AML-193 (cell line): ENCODE measurements at regions not wholly inside any gene's neighbourhood (a gene's known extent, or its start where the extent isn't known, plus 50 kb on each side); places are given as distances from the start of the nearest gene placed in this dataset.
A peak's percentile ranks its signal among the peaks of the same experiment; 100 is the strongest.
"Not testable (repeated sequence)": the region's sequence is repeated elsewhere in the genome, so short reads cannot be mapped to it uniquely, and the experiment has no call there.

Source experiments
- DNase-seq, 2 experiments: peaks; one replicate each; lab custom pipeline; 2025; lab: John Stamatoyannopoulos, UW

DNA sequence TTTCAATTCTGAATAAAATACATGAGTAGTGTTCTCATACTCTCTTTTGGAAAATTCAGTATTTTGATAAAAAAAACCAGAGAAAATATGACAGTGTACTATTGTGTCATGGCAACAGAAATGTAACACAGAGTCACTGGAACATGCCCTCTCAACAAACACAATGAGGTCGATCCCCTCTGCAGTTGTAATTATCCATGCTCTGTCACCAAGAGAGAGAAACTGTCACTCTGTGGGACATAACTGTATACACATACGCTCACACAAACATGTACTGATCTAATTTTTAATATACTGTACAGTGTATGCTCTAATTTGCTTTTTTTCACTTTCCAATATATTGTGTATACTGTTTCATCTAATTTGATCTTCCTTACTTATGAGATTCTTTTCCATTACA is 1136.8 kb upstream of the TENM3 start:
- DNase-seq = no peak

DNA sequence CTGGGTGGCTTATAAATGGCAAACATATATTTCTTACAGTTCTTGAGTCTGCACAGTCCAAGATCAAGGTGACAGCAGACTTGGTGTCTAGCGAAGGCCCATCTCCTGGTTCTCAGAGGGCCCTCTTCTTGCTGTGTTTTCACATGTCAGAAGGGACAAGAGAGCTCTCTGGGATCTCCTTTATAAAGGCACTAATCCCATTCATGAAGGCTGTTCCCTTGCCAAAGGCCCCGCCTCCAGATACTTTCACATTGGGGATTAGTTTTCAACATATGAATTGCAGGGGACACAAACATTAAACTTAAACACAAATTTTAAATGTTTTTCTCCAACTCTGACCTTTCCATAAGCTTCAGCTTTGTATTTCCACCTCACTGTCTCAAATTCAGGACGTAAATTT is 1135.0 kb upstream of the TENM3 start:
- no peak for DNase-seq

DNA sequence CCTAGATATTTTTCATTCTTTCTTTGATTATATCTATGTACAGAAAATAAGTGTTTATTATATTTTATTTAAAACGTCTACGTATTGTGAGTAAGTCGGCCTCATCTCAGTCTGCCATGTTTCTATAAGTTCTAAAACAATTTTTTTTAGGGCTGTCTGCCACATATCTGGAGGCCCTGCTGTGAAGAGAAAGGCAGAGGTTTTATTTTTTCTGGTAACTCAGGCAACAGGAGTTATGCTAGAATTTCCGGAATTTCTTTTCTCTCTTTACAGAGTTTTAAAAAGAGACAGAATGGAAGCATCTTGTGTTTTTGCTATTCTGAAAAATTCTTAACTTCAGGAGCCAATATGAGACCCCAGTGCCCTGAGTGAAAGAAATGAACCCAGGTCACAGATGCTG is 1124.0 kb upstream of the TENM3 start:
- DNase-seq = no peak

DNA sequence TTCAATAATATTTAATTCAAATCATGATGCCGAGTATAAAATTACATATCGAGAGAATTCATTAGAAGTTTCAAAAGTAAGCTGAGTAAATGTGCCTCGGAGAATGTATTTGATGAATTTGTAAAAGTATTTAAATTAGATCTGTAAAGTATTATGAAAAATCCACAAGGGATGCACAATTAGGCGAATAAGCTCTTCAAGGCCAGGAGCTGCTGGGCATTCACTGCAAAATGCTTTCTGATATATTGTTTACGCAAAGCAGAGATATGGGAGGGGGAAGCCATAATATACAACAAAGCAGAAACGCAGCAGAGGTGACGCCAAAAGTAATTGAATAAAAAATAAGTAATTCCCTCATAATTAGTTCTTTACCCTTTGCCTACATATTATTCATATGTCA is 1121.5 kb upstream of the TENM3 start:
- no peak for DNase-seq

DNA sequence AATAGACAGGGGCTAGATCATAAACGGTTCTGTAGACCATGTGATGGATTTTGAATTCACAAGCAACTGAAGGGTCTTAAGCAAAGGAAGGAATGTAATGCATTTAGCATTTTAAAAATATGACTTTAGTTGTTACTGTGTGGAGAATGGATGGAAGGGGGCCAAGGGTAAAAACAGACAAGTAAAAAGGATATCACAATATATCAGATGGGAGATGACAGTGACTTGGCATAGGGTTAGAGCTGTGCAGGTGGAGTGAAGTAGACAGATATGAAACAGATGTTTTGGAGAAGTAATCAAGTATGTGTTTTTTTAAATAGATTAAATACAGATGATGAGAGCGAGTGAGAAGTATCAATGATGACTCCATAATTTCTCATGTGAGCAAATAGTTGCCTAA is 1116.0 kb upstream of the TENM3 start:
- no peak for DNase-seq

DNA sequence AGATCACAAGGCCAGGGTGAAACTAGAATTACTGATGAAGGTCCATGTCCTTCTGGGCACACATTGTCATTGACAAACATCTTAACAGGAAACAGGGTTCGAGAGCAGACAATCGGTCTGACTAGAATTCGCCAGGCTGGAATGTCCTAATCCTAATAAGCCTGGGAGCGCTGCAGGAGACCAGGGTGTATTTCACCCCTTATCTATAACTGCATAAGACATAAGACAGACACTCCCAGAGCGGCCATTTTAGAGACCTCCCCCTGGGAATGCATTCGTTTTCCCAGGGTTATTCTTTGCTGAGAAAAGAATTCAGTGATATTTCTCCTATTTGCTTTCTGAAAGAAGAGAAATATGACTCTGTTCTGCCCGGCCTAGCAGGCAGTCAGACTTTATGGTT is 1112.9 kb upstream of the TENM3 start:
- DNase-seq = not testable (repeated sequence)

GRCh38 chr4:181137351-181137750 is 1105.9 kb upstream of the TENM3 start:
- DNase-seq = no peak

- no peak for DNase-seq
Measured at GRCh38 chr4:181138116-181138515, 1105.1 kb upstream of the TENM3 start.

GRCh38 chr4:181140037-181140603 is 1103.1 kb upstream of the TENM3 start:
- DNase-seq = no peak

GRCh38 chr4:181143250-181143854 is 1099.8 kb upstream of the TENM3 start:
- peak; percentile 47 to 56 for DNase-seq

- no peak for DNase-seq
Measured at GRCh38 chr4:181146051-181146450, 1097.2 kb upstream of the TENM3 start.

GRCh38 chr4:181147416-181147951 is 1095.7 kb upstream of the TENM3 start:
- no peak for DNase-seq

DNA sequence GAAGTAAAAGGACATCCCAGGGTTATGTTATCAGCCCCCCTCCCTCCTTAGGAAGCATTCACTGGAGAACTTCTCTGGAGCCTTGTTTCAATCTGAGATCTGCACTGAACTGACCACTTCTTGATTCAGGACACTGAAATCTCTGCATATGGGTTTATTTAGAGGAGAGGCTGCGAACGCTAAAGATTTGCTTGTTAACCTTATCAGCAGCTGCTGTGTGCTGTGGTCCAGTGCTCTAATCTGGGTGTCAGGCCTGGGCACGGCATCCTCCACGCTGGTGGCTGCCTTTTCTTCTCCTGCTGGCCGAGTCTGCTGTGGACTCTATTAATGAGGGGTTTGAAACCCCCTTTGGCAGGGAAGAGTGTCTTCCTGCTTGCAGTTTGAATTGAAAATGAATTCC is 1094.7 kb upstream of the TENM3 start:
- DNase-seq = no peak

GRCh38 chr4:181150191-181150590 is 1093.0 kb upstream of the TENM3 start:
- DNase-seq = no peak

DNA sequence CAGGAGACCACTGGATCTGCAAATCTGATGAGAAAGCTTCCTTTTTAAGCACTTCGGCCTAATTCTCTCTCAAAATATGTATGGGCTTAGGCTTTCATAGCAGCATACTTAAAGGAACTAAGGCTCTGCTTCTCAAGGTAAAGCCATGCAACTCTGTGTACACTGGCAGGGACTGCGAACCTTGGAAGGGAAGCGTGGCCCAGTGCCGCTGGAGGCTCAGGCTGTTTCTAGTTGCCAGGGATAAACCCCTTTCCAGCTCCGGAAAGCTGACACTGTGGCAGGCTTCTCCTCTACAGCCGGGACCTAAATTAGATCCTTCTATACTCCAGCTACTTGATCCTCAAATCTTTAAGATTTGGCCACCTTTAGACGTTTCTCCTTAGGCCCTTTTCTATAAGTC is 1091.3 kb upstream of the TENM3 start:
- no peak for DNase-seq

DNA sequence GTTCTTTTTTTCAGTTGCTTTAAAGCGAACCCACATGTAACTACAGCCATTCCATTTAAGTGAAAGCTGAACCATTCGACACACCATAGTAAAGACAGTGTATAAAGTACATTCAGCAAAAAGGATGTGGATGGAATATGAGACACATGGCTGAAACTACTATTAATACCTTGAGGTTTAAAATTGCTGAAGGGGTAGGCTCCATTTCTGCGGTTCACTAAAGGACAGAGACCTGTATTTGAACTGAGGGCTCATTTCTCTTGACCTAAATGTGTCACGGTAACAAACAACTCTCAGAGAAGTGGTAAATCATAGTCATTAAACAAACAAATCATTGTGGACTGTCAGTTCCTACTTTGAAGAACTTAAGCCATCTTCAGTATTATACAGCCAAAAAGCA is 1085.6 kb upstream of the TENM3 start:
- DNase-seq = no peak

GRCh38 chr4:181158971-181159370 is 1084.2 kb upstream of the TENM3 start:
- no peak for DNase-seq

GRCh38 chr4:181161669-181162068 is 1081.5 kb upstream of the TENM3 start:
- DNase-seq = no peak

- no peak for DNase-seq
Measured at GRCh38 chr4:181162266-181162665, 1080.9 kb upstream of the TENM3 start.

DNA sequence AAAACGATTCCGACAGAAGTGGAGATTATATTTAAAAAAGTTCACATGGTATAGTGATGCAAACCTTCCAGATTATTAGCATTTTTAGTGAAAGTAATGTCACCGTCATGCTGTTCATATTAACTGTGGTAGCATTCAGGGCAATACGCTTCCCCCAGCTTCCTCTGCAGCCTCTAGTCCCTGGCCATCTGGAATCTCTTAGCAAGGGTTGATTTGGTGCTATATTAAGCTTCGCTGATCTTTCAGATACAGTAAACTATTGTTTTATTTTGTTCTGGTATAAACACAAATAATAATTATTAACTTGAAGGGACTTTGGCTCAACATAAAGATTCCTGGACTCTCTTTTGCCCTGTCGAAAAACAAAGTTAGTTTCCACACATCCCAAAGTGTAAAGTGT is 1080.5 kb upstream of the TENM3 start:
- no peak for DNase-seq

DNA sequence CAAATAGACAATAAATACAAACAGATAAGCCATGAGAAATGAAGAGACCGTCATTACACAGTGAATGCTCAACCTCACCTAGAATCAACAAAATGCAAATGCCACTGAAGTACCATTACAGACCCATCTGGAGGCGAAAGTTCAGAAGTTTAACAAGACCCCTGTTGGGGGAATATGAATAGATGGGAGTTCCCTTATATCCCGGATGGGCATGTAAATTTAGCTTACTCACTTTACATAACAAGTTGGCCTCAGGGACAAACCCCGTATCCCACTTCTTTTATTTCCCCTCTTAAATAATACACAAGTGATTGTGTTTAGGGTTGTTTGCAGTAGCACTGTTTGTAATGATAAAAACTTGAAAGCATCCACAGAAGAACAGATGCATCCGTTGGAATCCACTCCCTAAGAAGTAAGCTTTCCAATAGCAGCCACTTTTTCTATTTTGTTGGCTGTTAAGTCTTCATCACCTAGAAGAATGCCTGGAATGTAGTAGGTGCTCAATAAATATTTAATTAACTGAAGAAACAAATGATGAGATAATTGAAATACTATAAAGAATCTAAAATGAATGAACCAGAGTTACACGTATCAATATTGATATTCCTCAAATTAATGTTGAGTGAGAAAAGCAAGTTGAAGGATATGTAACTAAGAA is 1076.3 kb upstream of the TENM3 start:
- no peak for DNase-seq

GRCh38 chr4:181168011-181168805 is 1075.0 kb upstream of the TENM3 start:
- DNase-seq = no peak

DNA sequence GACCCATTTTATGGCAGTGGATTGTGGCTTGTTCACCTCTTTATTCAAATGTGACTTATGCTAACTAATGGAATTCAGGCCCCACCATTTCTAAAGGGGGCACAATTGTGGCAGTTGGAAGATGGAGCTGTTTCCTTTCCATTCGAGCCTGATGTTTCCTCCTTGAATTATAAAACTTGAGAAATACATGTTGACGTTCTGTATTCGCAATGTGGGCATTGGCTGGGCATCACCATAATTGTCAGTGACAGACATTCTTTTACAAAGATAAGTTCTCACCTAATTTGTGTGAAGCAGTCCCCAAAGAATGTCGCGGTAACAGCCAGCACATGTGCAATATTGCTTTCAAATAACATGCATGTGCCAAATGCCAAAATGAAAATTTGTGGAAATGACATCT is 1070.2 kb upstream of the TENM3 start:
- DNase-seq = no peak
